Trophoblast cell (in vitro differentiated cells and primary cell): ENCODE measurements at regions not wholly inside any gene's neighbourhood (a gene's known extent, or its start where the extent isn't known, plus 50 kb on each side); places are given as distances from the start of the nearest gene placed in this dataset.
A peak's percentile ranks its signal among the peaks of the same experiment; 100 is the strongest.

Experiments used
- DNase-seq, 2 donors: peaks; one replicate each; pipeline ENCODE4 v3.0.0-alpha.2; 2016
- H2AFZ ChIP-seq: 2 replicates; pipeline ENCODE4 v1.6.1; 2013; ENCODE audit warnings: low read length, moderate library complexity, mild to moderate bottlenecking; ENCODE audit not compliant: insufficient read depth, poor library complexity
- H2AK5ac ChIP-seq: 2 replicates; pipeline ENCODE4 v1.6.1; 2013; ENCODE audit warnings: mild to moderate bottlenecking, low read length
- H2BK120ac ChIP-seq: 2 replicates; pipeline ENCODE4 v1.6.1; 2013; ENCODE audit warnings: low read length, mild to moderate bottlenecking, moderate library complexity; ENCODE audit not compliant: insufficient read depth, poor library complexity
- H2BK12ac ChIP-seq: 2 replicates; pipeline ENCODE4 v1.6.1; 2013; ENCODE audit warnings: mild to moderate bottlenecking, low read length, moderate library complexity
- H2BK5ac ChIP-seq: 2 replicates; pipeline ENCODE4 v1.6.1; 2013; ENCODE audit warnings: low read length, low read depth, moderate library complexity, mild to moderate bottlenecking; ENCODE audit not compliant: poor library complexity
- H3K14ac ChIP-seq: 2 replicates; pipeline ENCODE4 v1.6.1; 2013; ENCODE audit warnings: mild to moderate bottlenecking, low read length
- H3K18ac ChIP-seq: 2 replicates; pipeline ENCODE4 v1.6.1; 2013; ENCODE audit warnings: mild to moderate bottlenecking, low read length
- H3K23ac ChIP-seq: 2 replicates; pipeline ENCODE4 v1.6.1; 2013; ENCODE audit warnings: low read length
- H3K27ac ChIP-seq: 2 replicates; pipeline ENCODE4 v1.5.1; 2013; ENCODE audit warnings: low read depth, mild to moderate bottlenecking, inconsistent platforms, low read length, moderate library complexity
- H3K27me3 ChIP-seq: 2 replicates; pipeline ENCODE4 v1.6.1; 2013; ENCODE audit warnings: inconsistent platforms, mild to moderate bottlenecking, low read length, moderate library complexity; ENCODE audit not compliant: insufficient read depth
- H3K36me3 ChIP-seq, 2 experiments: 1 replicate in 1 of 2; 2 replicates in 1 of 2; pipeline ENCODE4 v1.6.1; 2013; ENCODE audit warnings: low read length in 2 of 2, mild to moderate bottlenecking in 2 of 2, moderate library complexity in 1 of 2; ENCODE audit not compliant: insufficient read depth in 2 of 2, control insufficient read depth in 1 of 2
- H3K4ac ChIP-seq: 2 replicates; pipeline ENCODE4 v1.6.1; 2013; ENCODE audit warnings: low read depth, mild to moderate bottlenecking, low read length, moderate library complexity
- H3K4me1 ChIP-seq, 2 experiments: 1 replicate in 1 of 2; 2 replicates in 1 of 2; pipeline ENCODE4 v1.6.1; 2013; ENCODE audit warnings: low read length in 2 of 2, mild to moderate bottlenecking in 2 of 2, moderate library complexity in 1 of 2; ENCODE audit not compliant: insufficient read depth in 2 of 2, control insufficient read depth in 1 of 2
- H3K4me2 ChIP-seq: 2 replicates; pipeline ENCODE4 v1.6.1; 2013; ENCODE audit warnings: inconsistent platforms, mild to moderate bottlenecking, low read length, moderate library complexity
- H3K4me3 ChIP-seq: 2 replicates; pipeline ENCODE4 v1.5.1; 2013; ENCODE audit warnings: mild to moderate bottlenecking, low read depth, low read length, inconsistent platforms
- H3K79me1 ChIP-seq: one replicate; pipeline ENCODE4 v1.6.1; 2013; ENCODE audit warnings: low read length
- H3K79me2 ChIP-seq: 2 replicates; pipeline ENCODE4 v1.6.1; 2013; ENCODE audit warnings: low read length, mild to moderate bottlenecking; ENCODE audit not compliant: control insufficient read depth, insufficient read depth, poor library complexity
- H3K9ac ChIP-seq: 2 replicates; pipeline ENCODE4 v1.6.1; 2013; ENCODE audit warnings: mild to moderate bottlenecking, low read length
- H3K9me3 ChIP-seq: 2 replicates; pipeline ENCODE4 v1.6.1; 2013; ENCODE audit warnings: low read depth, mild to moderate bottlenecking, control low read depth, inconsistent platforms, low read length; ENCODE audit not compliant: insufficient read depth
- H4K12ac ChIP-seq: 2 replicates; pipeline ENCODE4 v1.6.1; 2013; ENCODE audit warnings: low read depth, mild to moderate bottlenecking, low read length, moderate library complexity
- H4K8ac ChIP-seq: 2 replicates; pipeline ENCODE4 v1.6.1; 2013; ENCODE audit warnings: low read depth, mild to moderate bottlenecking, low read length, moderate library complexity
- H4K91ac ChIP-seq: one replicate; pipeline ENCODE4 v1.6.1; 2013; ENCODE audit warnings: low read depth, mild to moderate bottlenecking, low read length, moderate library complexity
- WGBS: extraction: QIAGEN DNeasy Blood & Tissue Kit; methylation state at CpG from one replicate; pipeline ENCODE4 v1.1.7; 2013; ENCODE audit warnings: missing lambda C conversion rate; ENCODE audit not compliant: insufficient read length, insufficient coverage; ENCODE audit errors: extremely low coverage; 5-methylcytosine and 5-hydroxymethylcytosine counted together

GRCh38 chr6:104411302-104411701, 448.4 kb downstream of the HACE1 start:
- no peak overlapping the region for H3K18ac ChIP-seq
- no peak for DNase-seq
- no peak overlapping the region for H2AFZ ChIP-seq

DNA sequence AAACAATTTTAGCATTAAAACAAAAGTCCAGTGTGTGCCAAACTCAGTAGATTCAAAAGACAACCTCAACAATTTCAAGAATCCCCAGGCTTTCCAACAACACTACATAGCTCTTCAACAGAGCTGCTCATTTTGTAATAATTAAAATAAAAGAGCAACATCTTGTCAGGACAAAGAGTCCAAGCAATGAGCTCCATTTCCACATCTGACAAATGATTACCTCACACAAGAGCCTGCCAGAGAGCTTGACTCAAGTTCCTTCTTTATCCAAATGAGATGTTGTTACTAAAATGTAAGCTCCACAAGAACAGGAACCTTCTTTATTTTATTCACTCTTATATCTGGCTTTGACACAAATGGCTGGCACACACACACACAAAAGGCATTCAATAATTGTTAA, 449.8 kb downstream of the HACE1 start:
- Histone ChIP-seq H3K27ac (no peak overlapping the region), H3K79me1 (no peaks in the 10 kb centered on the region), H4K12ac (no peak overlapping the region), H3K9ac (no peak overlapping the region), H2BK5ac (no peak overlapping the region), H3K27me3 (no peaks in the 10 kb centered on the region), H2AK5ac (no peak overlapping the region), H3K18ac (no peak overlapping the region), H4K91ac (no peak overlapping the region), H2BK12ac (no peak overlapping the region), H2BK120ac (no peak overlapping the region), H3K36me3 (no peaks in the 10 kb centered on the region), H3K4me3 (no peak overlapping the region), H3K14ac (no peak overlapping the region), H3K79me2 (no peaks in the 10 kb centered on the region), H2AFZ (no peak overlapping the region), H4K8ac (no peak overlapping the region), H3K4ac (no peak overlapping the region), H3K9me3 (no peaks in the 10 kb centered on the region), H3K4me2 (no peak overlapping the region), H3K4me1 (no peaks in the 10 kb centered on the region), H3K23ac (no peak overlapping the region)
- DNase-seq: peak in 1 of 2 donors; percentile 22

More at GRCh38 chr6:104411302-104411701, 448.4 kb downstream of the HACE1 start:
- no peak overlapping the region for H2AK5ac ChIP-seq
- no peak overlapping the region for H3K4me3 ChIP-seq
- H2BK5ac ChIP-seq: no peak overlapping the region
- H3K14ac ChIP-seq: no peak overlapping the region
- no peak overlapping the region for H3K4ac ChIP-seq
- no peak overlapping the region for H4K12ac ChIP-seq
- H2BK12ac ChIP-seq: no peak overlapping the region
- H3K4me1 ChIP-seq: no peaks in the 10 kb centered on the region
- no peaks in the 10 kb centered on the region for H3K27me3 ChIP-seq
- H3K79me2 ChIP-seq: no peaks in the 10 kb centered on the region
- no peak overlapping the region for H4K91ac ChIP-seq
- no CpG with 5 or more reads among the region's 6 CpGs for WGBS
- no peak overlapping the region for H3K27ac ChIP-seq
- H3K36me3 ChIP-seq: no peaks in the 10 kb centered on the region
- no peaks in the 10 kb centered on the region for H3K9me3 ChIP-seq
- H3K23ac ChIP-seq: no peak overlapping the region
- no peak overlapping the region for H2BK120ac ChIP-seq
- H4K8ac ChIP-seq: no peak overlapping the region
- H3K79me1 ChIP-seq: no peaks in the 10 kb centered on the region
- H3K9ac ChIP-seq: no peak overlapping the region
- no peak overlapping the region for H3K4me2 ChIP-seq

GRCh38 chr6:104407957-104408356, 451.8 kb downstream of the HACE1 start:
- Histone ChIP-seq H3K18ac (no peak overlapping the region), H3K9me3 (no peaks in the 10 kb centered on the region), H3K4me2 (no peak overlapping the region), H3K36me3 (no peaks in the 10 kb centered on the region), H4K8ac (no peak overlapping the region), H2BK12ac (no peak overlapping the region), H3K4me1 (no peaks in the 10 kb centered on the region), H3K9ac (no peak overlapping the region), H4K12ac (no peak overlapping the region), H2AK5ac (no peak overlapping the region), H3K4ac (no peak overlapping the region), H3K79me2 (no peaks in the 10 kb centered on the region), H3K4me3 (no peak overlapping the region), H3K14ac (no peak overlapping the region), H4K91ac (no peak overlapping the region), H3K23ac (no peak overlapping the region), H3K27me3 (no peaks in the 10 kb centered on the region), H2BK5ac (no peak overlapping the region), H3K79me1 (no peaks in the 10 kb centered on the region), H2AFZ (no peak overlapping the region), H2BK120ac (no peak overlapping the region), H3K27ac (no peak overlapping the region)
- whole genome bisulfite sequencing: no CpG with 5 or more reads among the region's 3 CpGs
- DNase-seq: no peak

GRCh38 chr6:104404377-104404776, 455.3 kb downstream of the HACE1 start:
- Histone ChIP-seq H3K9ac (no peak overlapping the region), H3K27ac (no peak overlapping the region), H3K23ac (no peak overlapping the region), H4K8ac (no peak overlapping the region), H2BK120ac (no peak overlapping the region), H3K9me3 (no peaks in the 10 kb centered on the region), H3K4ac (no peak overlapping the region), H3K4me2 (no peak overlapping the region), H4K12ac (no peak overlapping the region), H2AFZ (no peak overlapping the region), H3K18ac (no peak overlapping the region), H3K79me2 (no peaks in the 10 kb centered on the region), H2BK5ac (no peak overlapping the region), H3K36me3 (no peaks in the 10 kb centered on the region), H4K91ac (no peak overlapping the region), H3K79me1 (no peaks in the 10 kb centered on the region), H3K14ac (no peak overlapping the region), H3K27me3 (no peaks in the 10 kb centered on the region), H3K4me3 (no peak overlapping the region), H2BK12ac (no peak overlapping the region), H2AK5ac (no peak overlapping the region), H3K4me1 (no peaks in the 10 kb centered on the region)
- WGBS: no CpG with 5 or more reads among the region's 6 CpGs
- peak; percentile 24 to 41 for DNase-seq
